ENCODE measurements at regions not wholly inside any gene's neighbourhood (a gene's known extent, or its start where the extent isn't known, plus 50 kb on each side); places are given as distances from the start of the nearest gene placed in this dataset.

- no peak for TF ChIP-seq CTCF (IDR thresholded peaks at IDR 0.05 in 2 of 3, conservative IDR thresholded peaks at IDR 0.05 in 1 of 3; ENCODE audit: borderline replicate concordance in 1 of 3, insufficient read depth in 1 of 3, low read depth in 2 of 3, low read length in 2 of 3)
- TF ChIP-seq SRF (IDR thresholded peaks at IDR 0.05; ENCODE audit: low read depth), result no peak
- no peak for TF ChIP-seq ZBTB33 (IDR thresholded peaks at IDR 0.05; ENCODE audit: extremely low read depth, insufficient replicate concordance, low read length)
- TF ChIP-seq POLR2AphosphoS5 (IDR thresholded peaks at IDR 0.05; ENCODE audit: low read depth, low read length), result no peak
- no peak for TF ChIP-seq POLR2A (IDR thresholded peaks at IDR 0.05; ENCODE audit: borderline replicate concordance, extremely low read depth, insufficient read depth, insufficient read length)
- TF ChIP-seq RAD21 (IDR thresholded peaks at IDR 0.05; ENCODE audit: low read depth), result no peak
- no peak for TF ChIP-seq EZH2 (IDR thresholded peaks at IDR 0.05)
Measured at GRCh38 chr4:136725286-136726081, 806.8 kb downstream of the PCDH18 start.

Data from HCT116 (cell line).